Effector memory CD8-positive, alpha-beta T cell (primary cell): ENCODE measurements at regions not wholly inside any gene's neighbourhood (a gene's known extent, or its start where the extent isn't known, plus 50 kb on each side); places are given as distances from the start of the nearest gene placed in this dataset.
"Not testable (repeated sequence)": the region's sequence is repeated elsewhere in the genome, so short reads cannot be mapped to it uniquely, and the experiment has no call there.

ENCODE experiments used
- ATAC-seq: fragments of 150-1000 bp; cut with Tn5 transposase; replicated peaks from 2 replicates; pipeline ENCODE4 v1.10.0; 2021; ENCODE audit warnings: mild to moderate bottlenecking, moderate library complexity
- DNase-seq, 3 experiments: peaks; one replicate each; pipeline ENCODE4 v3.0.0; 2021
- H3K27ac Mint-ChIP-seq, 2 donors: one replicate each; pipeline ENCODE4 v1.8.0; 2022; ENCODE audit warnings: mild to moderate bottlenecking in 2 of 2, mixed read lengths in 2 of 2, moderate library complexity in 2 of 2
- H3K27me3 Mint-ChIP-seq, 2 donors: one replicate each; pipeline ENCODE4 v1.8.0; 2022; ENCODE audit warnings: mixed read lengths in 2 of 2
- H3K36me3 Mint-ChIP-seq: one replicate; pipeline ENCODE4 v1.8.0; 2022; ENCODE audit warnings: mild to moderate bottlenecking, moderate library complexity, mixed read lengths; ENCODE audit not compliant: insufficient read depth
- H3K4me1 Mint-ChIP-seq, 2 donors: one replicate each; pipeline ENCODE4 v1.8.0; 2022; ENCODE audit warnings: low read depth in 2 of 2, mixed read lengths in 2 of 2
- H3K4me3 Mint-ChIP-seq, 2 donors: one replicate each; pipeline ENCODE4 v1.8.0; 2022; ENCODE audit warnings: mild to moderate bottlenecking in 2 of 2, mixed read lengths in 2 of 2, moderate library complexity in 2 of 2
- H3K9me3 Mint-ChIP-seq, 2 donors: one replicate each; pipeline ENCODE4 v1.8.0; 2022; ENCODE audit warnings: mixed read lengths in 2 of 2

DNA sequence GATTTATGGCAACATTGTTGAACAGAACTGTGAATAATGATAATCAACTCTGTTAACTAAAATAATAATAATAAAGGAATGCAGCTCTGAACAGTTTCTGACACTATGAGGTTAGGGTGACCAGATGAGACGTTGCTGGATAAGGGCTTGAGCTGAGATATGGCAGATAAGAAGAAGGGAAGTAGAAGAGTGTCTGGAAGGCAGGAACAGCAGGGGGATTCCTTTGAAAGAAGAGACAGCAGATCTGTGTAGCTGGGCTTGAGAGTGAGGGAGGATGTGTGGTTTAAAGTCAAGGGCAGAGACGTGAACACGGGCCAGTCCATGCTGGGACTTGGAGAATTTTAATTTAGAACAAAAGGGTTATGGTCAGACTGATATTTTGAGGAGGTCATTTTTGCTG lies 273.1 kb upstream of the SLC14A2 start:
- Mint-ChIP-seq H3K27me3 (peaks cover 14 to 17% of the 10 kb centered on the region in 2 donors), H3K36me3 (no peaks in the 10 kb centered on the region), H3K9me3 (no peaks in the 10 kb centered on the region), H3K27ac (no peak overlapping the region), H3K4me1 (no peaks in the 10 kb centered on the region), H3K4me3 (no peak overlapping the region)
- DNase-seq (no peak), ATAC-seq (no peak)

DNA sequence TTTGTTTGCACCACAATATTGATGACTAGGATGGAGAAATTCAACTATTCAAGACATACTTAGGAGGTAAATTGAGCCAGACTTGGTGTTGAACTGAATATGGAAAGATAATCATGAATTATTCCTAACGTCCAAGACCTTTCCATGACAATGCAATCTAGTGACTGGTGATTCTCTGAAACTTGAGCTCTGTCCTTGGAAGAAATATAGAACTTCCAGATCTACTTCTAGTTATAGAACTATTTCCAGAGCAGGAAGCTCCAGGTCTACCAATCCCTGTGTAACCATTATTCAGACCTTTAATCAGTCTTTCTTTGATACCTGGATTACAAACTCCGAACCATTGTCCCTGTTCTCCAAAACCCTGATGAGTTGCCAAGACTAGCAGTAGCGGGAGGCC lies 272.6 kb upstream of the SLC14A2 start:
- Mint-ChIP-seq H3K9me3 (no peaks in the 10 kb centered on the region), H3K36me3 (no peaks in the 10 kb centered on the region), H3K4me1 (no peaks in the 10 kb centered on the region), H3K4me3 (no peak overlapping the region), H3K27me3 (peaks cover 14 to 17% of the 10 kb centered on the region in 2 donors), H3K27ac (no peak overlapping the region)
- ATAC-seq (no peak), DNase-seq (no peak)

DNA sequence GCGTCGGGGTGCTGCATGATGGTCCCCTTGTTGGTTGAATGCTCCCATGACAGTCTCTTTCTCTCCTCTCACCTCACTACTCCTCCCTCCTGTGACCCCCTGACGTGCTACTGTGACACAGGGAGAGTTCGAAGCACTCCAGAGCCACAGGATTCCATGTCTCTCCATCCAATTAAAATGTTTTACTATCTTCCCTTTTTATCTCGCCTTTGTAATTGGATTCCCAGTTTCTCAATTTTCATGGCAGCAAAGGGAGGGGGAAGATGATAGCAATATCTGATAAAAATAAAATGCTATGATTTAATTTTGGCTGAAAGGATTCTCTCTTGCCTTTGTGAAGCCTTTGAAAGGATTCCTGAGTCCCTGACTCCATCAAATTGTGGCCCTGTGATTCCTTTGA lies 271.9 kb upstream of the SLC14A2 start:
- Mint-ChIP-seq H3K36me3 (no peaks in the 10 kb centered on the region), H3K9me3 (no peaks in the 10 kb centered on the region), H3K4me1 (no peaks in the 10 kb centered on the region), H3K27ac (no peak overlapping the region), H3K4me3 (no peak overlapping the region), H3K27me3 (peaks cover 12 to 17% of the 10 kb centered on the region in 2 donors)
- ATAC-seq: no peak
- DNase-seq: no peak

DNA sequence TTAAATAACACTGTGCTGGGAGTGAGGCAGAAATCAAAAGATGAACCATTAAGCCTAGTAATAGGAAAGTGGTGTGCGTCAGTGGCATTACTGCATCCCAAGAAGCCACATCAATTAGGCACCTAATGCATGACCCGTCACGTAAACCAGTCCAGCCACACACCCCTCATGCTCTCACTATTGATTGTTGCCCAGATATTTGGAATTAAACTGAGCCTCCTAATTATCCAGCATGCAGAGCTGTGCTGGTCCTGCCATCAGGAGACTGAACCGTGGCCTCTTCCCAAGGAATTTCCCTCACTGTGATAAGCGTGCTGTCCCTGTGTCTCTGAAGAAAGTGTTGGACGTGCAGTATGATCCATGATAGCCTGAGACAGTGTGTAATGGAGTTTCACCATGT lies 270.6 kb upstream of the SLC14A2 start:
- not testable (repeated sequence) for H3K4me3 Mint-ChIP-seq, H3K36me3 Mint-ChIP-seq, H3K4me1 Mint-ChIP-seq, H3K27ac Mint-ChIP-seq, ATAC-seq, H3K9me3 Mint-ChIP-seq, DNase-seq
- H3K27me3 Mint-ChIP-seq: peaks cover 16 to 27% of the 10 kb centered on the region in 2 donors

DNA sequence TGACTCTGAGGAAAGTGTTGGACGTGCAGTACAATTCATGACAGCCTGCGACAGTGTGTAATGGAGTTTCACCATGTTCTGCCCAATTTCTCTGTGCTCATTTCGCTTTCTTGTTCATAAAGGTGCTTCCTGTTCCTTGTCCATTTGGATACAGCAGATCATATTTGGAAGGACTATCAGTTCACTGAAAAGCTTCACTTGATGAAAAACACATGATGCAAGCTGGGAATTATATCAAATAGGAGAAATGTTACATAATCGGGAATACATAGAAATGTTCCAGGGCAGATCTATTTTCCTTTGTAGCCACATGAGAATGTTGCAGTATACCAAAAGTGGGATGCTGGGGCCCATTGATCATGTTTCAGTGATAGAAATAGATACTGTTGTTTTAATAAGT lies 266.3 kb upstream of the SLC14A2 start:
- no peaks in the 10 kb centered on the region for H3K36me3 Mint-ChIP-seq
- no peaks in the 10 kb centered on the region for H3K4me1 Mint-ChIP-seq
- no peak overlapping the region for H3K27ac Mint-ChIP-seq
- no peaks in the 10 kb centered on the region for H3K9me3 Mint-ChIP-seq
- peaks cover 19% of the 10 kb centered on the region in 2 donors for H3K27me3 Mint-ChIP-seq
- DNase-seq: no peak
- ATAC-seq: no peak
- H3K4me3 Mint-ChIP-seq: no peak overlapping the region

DNA sequence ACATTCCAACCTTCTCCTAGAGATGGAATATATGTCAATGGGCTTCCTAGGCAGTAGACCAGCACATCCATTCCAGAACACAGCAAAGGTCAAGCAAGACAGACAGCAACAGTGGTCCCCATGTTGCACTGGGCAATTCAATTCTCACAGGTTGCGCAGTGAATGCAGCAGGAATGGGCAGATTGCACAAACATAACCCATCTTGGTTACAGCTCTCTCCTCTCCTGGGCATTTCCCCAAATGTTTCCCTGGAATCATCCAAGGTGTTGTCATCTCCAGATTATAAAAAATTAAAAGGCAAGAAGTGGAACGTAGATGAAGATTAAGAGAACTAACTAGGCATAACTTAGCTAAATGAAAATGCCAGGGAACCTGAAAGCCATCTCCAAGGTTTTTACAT lies 265.8 kb upstream of the SLC14A2 start:
- Mint-ChIP-seq H3K27ac (no peak overlapping the region), H3K4me1 (no peaks in the 10 kb centered on the region), H3K36me3 (no peaks in the 10 kb centered on the region), H3K27me3 (peaks cover 19% of the 10 kb centered on the region in 2 donors), H3K4me3 (no peak overlapping the region), H3K9me3 (no peaks in the 10 kb centered on the region)
- DNase-seq (no peak), ATAC-seq (no peak)

DNA sequence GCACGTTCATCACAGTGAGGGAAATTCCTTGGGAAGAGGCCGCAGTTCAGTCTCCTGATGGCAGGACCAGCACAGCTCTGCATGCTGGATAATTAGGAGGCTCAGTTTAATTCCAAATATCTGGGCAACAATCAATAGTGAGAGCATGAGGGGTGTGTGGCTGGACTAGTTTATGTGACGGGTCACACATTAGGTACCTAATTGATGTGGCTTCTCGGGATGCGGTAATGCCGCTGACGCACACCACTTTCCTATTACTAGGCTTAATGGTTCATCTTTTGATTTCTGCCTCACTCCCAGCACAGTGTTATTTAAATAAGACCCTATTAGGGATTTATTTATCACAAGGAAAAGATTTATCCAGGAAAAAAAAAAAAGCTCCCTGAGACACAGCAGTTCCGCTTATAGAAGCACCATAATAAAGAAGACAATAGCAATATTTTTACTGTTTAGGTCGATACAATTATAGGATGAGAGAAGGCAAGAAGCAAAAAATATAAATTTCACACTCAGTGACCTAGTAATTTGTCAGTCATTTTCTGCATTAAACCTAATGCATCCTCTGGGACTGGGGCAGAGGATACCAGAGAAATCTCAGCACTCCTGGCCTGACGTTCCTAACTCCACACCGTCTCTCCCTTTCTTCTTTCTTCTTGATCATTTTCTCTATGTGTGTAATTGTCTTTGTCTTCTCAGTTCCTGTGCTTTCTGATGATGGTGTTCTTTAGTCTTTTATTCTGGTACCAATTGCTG lies 264.7 kb upstream of the SLC14A2 start:
- ATAC-seq (no peak), DNase-seq (no peak)
- Mint-ChIP-seq H3K36me3 (no peaks in the 10 kb centered on the region), H3K27me3 (peaks cover 19% of the 10 kb centered on the region in 2 donors), H3K4me3 (no peak overlapping the region), H3K27ac (no peak overlapping the region), H3K4me1 (no peaks in the 10 kb centered on the region), H3K9me3 (no peaks in the 10 kb centered on the region)

DNA sequence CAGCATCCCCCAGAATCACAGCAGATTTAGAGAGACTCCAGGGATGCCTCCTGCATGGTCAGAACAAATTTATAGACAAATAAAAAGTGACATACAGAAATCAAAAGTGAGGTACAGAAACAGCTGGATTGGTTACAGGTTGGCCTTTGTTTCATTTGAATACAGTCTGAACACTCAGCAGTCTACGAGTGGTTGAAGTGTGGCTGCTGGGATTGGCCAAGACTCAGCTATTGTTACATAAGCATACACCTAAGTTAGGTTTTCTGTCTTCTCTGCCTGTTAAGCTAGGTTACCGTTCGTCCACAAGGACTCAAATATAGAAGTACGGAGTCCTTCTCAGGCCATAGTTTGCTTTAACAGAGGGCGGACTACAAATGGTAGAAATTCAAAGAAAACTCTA lies 262.4 kb upstream of the SLC14A2 start:
- Mint-ChIP-seq H3K27me3 (peaks cover 18 to 19% of the 10 kb centered on the region in 2 donors), H3K36me3 (no peaks in the 10 kb centered on the region), H3K4me3 (no peak overlapping the region), H3K9me3 (no peaks in the 10 kb centered on the region), H3K4me1 (no peaks in the 10 kb centered on the region), H3K27ac (no peak overlapping the region)
- DNase-seq (no peak), ATAC-seq (no peak)

DNA sequence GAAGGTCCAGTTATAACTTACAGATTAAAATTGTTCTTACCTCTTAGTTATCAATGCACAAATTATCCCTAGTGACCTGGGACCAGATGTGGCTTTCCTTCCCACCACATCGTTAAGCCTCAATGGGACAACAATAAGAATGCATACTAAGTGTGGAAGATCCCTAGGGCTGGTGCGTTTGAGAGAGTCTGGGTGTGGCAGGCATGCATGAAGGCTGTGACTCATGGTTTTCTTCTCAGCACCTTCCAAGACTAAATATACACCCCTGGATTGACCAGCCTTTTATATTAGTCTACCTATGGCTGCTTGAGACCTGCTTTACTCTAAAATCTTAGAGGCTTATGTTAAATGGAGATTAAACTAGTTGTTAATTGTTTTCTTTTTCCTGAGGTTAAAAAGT lies 261.7 kb upstream of the SLC14A2 start:
- ATAC-seq (no peak), DNase-seq (no peak)
- H3K27ac Mint-ChIP-seq: no peak overlapping the region
- H3K27me3 Mint-ChIP-seq: peaks cover 19 to 20% of the 10 kb centered on the region in 2 donors
- no peak overlapping the region for H3K4me3 Mint-ChIP-seq
- H3K36me3 Mint-ChIP-seq: no peaks in the 10 kb centered on the region
- no peaks in the 10 kb centered on the region for H3K4me1 Mint-ChIP-seq
- H3K9me3 Mint-ChIP-seq: no peaks in the 10 kb centered on the region

DNA sequence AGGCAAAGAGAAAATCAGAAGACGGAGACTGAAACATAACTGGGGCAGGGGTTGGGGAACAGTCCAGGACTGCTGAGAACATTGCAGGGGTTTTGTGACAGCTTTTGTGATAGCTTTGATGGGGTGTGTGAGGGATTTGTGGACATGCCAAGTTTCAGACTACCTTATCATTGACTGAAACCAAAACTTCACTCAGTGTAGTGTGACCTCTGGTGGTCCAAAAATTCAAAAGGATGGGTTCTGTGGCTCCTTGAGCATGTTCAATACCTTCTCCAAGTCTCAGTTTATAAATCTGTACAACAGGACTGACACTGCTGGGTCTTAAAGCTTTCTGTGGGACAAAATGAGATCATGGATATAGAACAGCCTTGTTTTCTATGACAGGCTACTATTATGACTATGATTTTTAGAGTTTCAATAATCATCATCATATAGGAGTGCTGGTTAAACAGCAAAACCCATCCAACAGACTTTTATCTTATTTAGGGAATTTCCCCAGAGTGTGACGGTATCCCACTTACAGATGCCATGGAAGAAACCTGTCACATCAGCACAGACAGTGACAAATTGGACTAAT lies 259.2 kb upstream of the SLC14A2 start:
- H3K4me3 Mint-ChIP-seq: no peak overlapping the region
- H3K4me1 Mint-ChIP-seq: no peaks in the 10 kb centered on the region
- ATAC-seq (no peak), DNase-seq (no peak)
- H3K27me3 Mint-ChIP-seq: peaks cover 16 to 28% of the 10 kb centered on the region in 2 donors
- no peak overlapping the region for H3K27ac Mint-ChIP-seq
- H3K9me3 Mint-ChIP-seq: no peaks in the 10 kb centered on the region
- H3K36me3 Mint-ChIP-seq: no peaks in the 10 kb centered on the region

DNA sequence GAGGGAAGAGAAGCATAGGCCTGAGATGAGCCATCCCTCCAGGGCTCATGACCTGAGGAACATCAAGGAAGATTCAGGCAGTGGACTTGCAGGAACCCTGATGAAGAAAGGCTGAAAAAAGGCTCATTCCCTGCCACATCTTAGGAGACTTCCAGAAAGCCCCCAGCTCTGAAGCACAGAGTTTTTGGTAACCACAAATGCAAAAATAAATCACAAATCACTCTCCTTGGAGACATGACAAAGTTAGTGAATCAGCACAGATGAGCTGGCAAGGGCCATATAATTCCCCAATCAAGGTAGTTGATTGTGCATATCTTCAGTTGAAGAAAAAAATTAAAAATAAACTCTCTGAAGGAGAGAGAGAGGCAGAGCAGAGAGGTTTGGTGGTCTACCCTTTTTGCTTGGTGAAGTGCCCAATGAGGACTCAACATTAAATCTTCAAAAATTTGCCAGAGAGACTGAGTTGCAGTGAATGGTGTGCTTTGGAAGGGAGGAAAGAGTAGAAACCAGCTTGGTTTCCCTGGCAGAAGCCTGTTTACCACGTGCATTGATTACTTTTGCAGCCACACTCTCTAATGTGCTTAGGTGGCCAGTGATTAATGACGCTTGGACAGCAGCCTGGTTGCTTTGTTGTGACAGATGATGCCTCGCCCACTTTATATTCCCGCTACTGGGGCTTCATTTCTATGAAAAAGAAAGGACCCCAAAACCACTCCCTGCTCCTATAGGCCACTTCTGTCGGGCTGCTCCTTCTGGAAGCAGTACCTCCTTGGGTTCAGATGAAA lies 257.4 kb upstream of the SLC14A2 start:
- H3K4me1 Mint-ChIP-seq: no peaks in the 10 kb centered on the region
- ATAC-seq: no peak
- no peaks in the 10 kb centered on the region for H3K36me3 Mint-ChIP-seq
- DNase-seq: no peak
- peaks cover 13 to 27% of the 10 kb centered on the region in 2 donors for H3K27me3 Mint-ChIP-seq
- no peaks in the 10 kb centered on the region for H3K9me3 Mint-ChIP-seq
- no peak overlapping the region for H3K4me3 Mint-ChIP-seq
- no peak overlapping the region for H3K27ac Mint-ChIP-seq

DNA sequence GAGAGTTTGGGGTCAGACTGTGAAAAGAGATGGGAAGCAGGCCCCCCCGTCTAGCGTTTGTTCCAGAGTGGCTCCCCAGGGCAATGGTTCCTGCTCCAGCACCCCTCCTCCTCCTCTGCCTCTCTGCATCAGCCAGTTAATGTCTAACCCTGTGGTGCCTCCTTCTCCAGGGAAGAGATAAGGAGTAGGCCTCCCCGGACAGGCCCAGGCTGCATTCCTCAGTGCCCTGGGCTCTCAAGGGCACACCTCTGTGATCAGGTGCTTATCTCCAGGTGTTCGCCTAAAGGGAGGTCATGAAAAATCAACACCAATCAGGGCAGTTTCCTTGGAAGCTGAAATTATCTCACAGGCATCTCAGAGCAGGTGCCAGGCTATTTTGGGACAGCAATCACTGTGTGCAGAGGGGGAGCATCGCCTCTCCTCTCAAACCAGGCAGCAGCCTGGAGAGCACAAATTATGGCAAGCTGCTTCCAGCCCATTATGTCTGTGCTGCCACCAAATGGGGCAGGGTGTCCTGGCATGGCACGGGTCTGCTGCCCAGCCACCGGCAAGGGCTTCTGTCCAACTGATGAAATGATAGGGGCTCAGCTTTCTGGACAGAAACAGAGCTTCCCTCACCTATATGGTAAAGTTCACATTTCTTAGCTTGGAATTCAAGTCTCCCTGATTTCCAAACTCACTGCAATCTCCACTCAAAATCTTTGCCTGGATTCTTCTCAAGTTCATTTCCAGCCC lies 255.8 kb upstream of the SLC14A2 start:
- H3K9me3 Mint-ChIP-seq: no peaks in the 10 kb centered on the region
- ATAC-seq: no peak

DNA sequence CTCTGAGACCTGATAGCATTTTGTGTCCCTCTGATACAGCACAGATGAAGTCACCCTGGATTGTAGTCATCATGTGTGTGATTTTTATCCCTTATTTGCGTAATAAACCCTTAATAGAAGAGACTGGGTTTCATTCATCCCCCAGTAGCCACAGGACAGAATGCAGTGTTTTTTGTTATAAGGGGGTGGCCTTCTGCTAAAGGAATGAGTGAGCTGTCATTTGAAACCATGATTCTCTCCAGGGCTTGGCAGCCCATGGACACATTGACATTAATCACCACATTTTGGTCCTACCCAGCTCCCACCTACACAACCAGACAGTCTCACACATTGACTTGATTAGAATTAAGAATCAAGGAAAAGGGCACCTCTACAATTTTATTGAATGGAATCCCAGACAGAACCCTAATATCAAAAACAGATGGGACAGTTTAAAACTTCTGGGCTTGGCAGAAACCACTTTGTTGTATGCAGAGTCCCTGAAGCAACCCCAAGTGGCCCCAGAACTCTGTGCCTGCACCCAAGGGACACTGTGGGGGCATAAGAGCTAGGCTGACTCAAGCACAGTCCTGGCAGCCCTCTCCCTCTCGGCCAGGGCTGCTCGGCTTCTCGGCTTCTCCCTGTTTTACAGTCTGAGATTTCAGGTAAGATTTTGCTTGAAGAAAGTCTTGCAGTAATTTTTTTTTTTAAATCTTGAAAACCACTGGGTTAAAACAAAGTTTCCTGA lies 254.0 kb upstream of the SLC14A2 start:
- no peaks in the 10 kb centered on the region for H3K36me3 Mint-ChIP-seq
- no peaks in the 10 kb centered on the region for H3K4me1 Mint-ChIP-seq
- no peak overlapping the region for H3K27ac Mint-ChIP-seq
- DNase-seq (no peak), ATAC-seq (no peak)
- no peak overlapping the region for H3K4me3 Mint-ChIP-seq
- peaks cover 42 to 54% of the 10 kb centered on the region in 2 donors for H3K27me3 Mint-ChIP-seq
- H3K9me3 Mint-ChIP-seq: no peaks in the 10 kb centered on the region

More for the DNA sequence above, 255.8 kb upstream of the SLC14A2 start:
- H3K27me3 Mint-ChIP-seq: peaks cover 29 to 41% of the 10 kb centered on the region in 2 donors
- no peak overlapping the region for H3K27ac Mint-ChIP-seq
- no peaks in the 10 kb centered on the region for H3K4me1 Mint-ChIP-seq
- DNase-seq: no peak
- no peak overlapping the region for H3K4me3 Mint-ChIP-seq
- no peaks in the 10 kb centered on the region for H3K36me3 Mint-ChIP-seq
